IMR-90 (cell line): ENCODE measurements at regions not wholly inside any gene's neighbourhood (a gene's known extent, or its start where the extent isn't known, plus 50 kb on each side); places are given as distances from the start of the nearest gene placed in this dataset.

Source experiments
- ATAC-seq: fragments of 200-7000 bp; cut with Tn5 transposase; 2 replicates; pipeline ENCODE4 v1.9.1; 2020; ENCODE audit warnings: low read depth, mild to moderate bottlenecking, moderate library complexity
- BruUV-seq: library from RNA; stranded (reverse); fragments of 400-500 nt; replicated peaks from 2 replicates; lab custom pipeline; 2021; lab: Mats Ljungman, UMichigan
- CTCF ChIA-PET: fragments of 300-600 bp; formaldehyde crosslinking; extraction: SDS; loops from one replicate; lab custom pipeline; 2021; ENCODE audit warnings: antibody characterized with exemption; lab: Yijun Ruan, JAX
- POLR2A ChIA-PET: fragments of 300-600 bp; sonication (Branson Sonifier 250); formaldehyde crosslinking; loops from one replicate; lab custom pipeline; 2022; ENCODE audit warnings: antibody characterized with exemption; ENCODE audit not compliant: unreplicated experiment; lab: Charles Lee
- DNase-seq: peaks from one replicate; pipeline ENCODE4 v3.0.0; 2013
- H2AFZ ChIP-seq: replicated peaks from 2 replicates; pipeline ENCODE3; 2013; ENCODE audit warnings: low read length, mild to moderate bottlenecking; ENCODE audit not compliant: poor library complexity
- H2AK5ac ChIP-seq: 2 replicates; pipeline ENCODE4 v1.6.1; 2013; ENCODE audit warnings: low read depth, low read length, inconsistent platforms
- H2AK9ac ChIP-seq: replicated peaks from 2 replicates; pipeline ENCODE3; 2013; ENCODE audit warnings: mild to moderate bottlenecking, low read depth, low read length, moderate library complexity; ENCODE audit not compliant: poor library complexity
- H2BK120ac ChIP-seq: 2 replicates; pipeline ENCODE4 v1.6.1; 2013; ENCODE audit warnings: low read depth, low read length, inconsistent platforms
- H2BK15ac ChIP-seq: 3 replicates; pipeline ENCODE4 v1.6.1; 2013; ENCODE audit warnings: low read depth, low read length, inconsistent platforms
- H2BK20ac ChIP-seq: 2 replicates; pipeline ENCODE4 v1.6.1; 2013; ENCODE audit warnings: low read depth, mild to moderate bottlenecking, inconsistent platforms, low read length, moderate library complexity
- H2BK5ac ChIP-seq: 2 replicates; pipeline ENCODE4 v1.6.1; 2013; ENCODE audit warnings: mild to moderate bottlenecking, low read depth, low read length, inconsistent platforms; ENCODE audit not compliant: poor library complexity, severe bottlenecking
- H3K14ac ChIP-seq: replicated peaks from 2 replicates; pipeline ENCODE4 v1.6.1; 2013; ENCODE audit warnings: low read depth, low read length, inconsistent platforms
- H3K18ac ChIP-seq: 2 replicates; pipeline ENCODE4 v1.6.1; 2013; ENCODE audit warnings: low read depth, low read length, control low read depth
- H3K23ac ChIP-seq: 2 replicates; pipeline ENCODE4 v1.6.1; 2013; ENCODE audit warnings: low read depth, low read length, inconsistent platforms
- H3K27ac ChIP-seq: 2 replicates; pipeline ENCODE4 v1.5.1; 2013; ENCODE audit warnings: mild to moderate bottlenecking, control low read depth, low read length; ENCODE audit not compliant: insufficient read depth
- H3K27me3 ChIP-seq: 2 replicates; pipeline ENCODE4 v1.6.1; 2013; ENCODE audit warnings: low read length; ENCODE audit not compliant: control insufficient read depth, insufficient read depth
- H3K36me3 ChIP-seq: 2 replicates; pipeline ENCODE4 v1.6.1; 2013; ENCODE audit warnings: low read length, mixed read lengths; ENCODE audit not compliant: control insufficient read depth, insufficient read depth
- H3K4ac ChIP-seq: 2 replicates; pipeline ENCODE4 v1.6.1; 2013; ENCODE audit warnings: low read depth, low read length, inconsistent platforms
- H3K4me1 ChIP-seq: 2 replicates; pipeline ENCODE4 v1.6.1; 2013; ENCODE audit warnings: low read length, mixed read lengths; ENCODE audit not compliant: control insufficient read depth, insufficient read depth
- H3K4me2 ChIP-seq: 2 replicates; pipeline ENCODE4 v1.6.1; 2013; ENCODE audit warnings: low read depth, mild to moderate bottlenecking, control low read depth, low read length, moderate library complexity
- H3K4me3 ChIP-seq: 2 replicates; pipeline ENCODE4 v1.5.1; 2013; ENCODE audit warnings: low read depth, mild to moderate bottlenecking, control low read depth, low read length, moderate library complexity; ENCODE audit not compliant: insufficient read depth
- H3K56ac ChIP-seq: 2 replicates; pipeline ENCODE4 v1.6.1; 2013; ENCODE audit warnings: low read length, inconsistent platforms; ENCODE audit not compliant: insufficient read depth; ENCODE audit errors: extremely low read depth
- H3K79me1 ChIP-seq, 2 experiments: 2 replicates each; pipeline ENCODE4 v1.6.1; 2013; ENCODE audit warnings: low read length in 2 of 2, inconsistent platforms in 1 of 2, low read depth in 1 of 2
- H3K9ac ChIP-seq: 2 replicates; pipeline ENCODE4 v1.6.1; 2013; ENCODE audit warnings: low read depth, low read length, control low read depth
- H3K9me1 ChIP-seq: 2 replicates; pipeline ENCODE4 v1.6.1; 2013; ENCODE audit warnings: low read length, inconsistent platforms; ENCODE audit not compliant: insufficient read depth
- H3K9me3 ChIP-seq: 2 replicates; pipeline ENCODE4 v1.6.1; 2013; ENCODE audit warnings: low read length; ENCODE audit not compliant: control insufficient read depth, insufficient read depth
- H4K20me1 ChIP-seq: 2 replicates; pipeline ENCODE4 v1.6.1; 2013; ENCODE audit warnings: low read length, inconsistent platforms; ENCODE audit not compliant: insufficient read depth
- H4K5ac ChIP-seq: 2 replicates; pipeline ENCODE4 v1.6.1; 2013; ENCODE audit warnings: mild to moderate bottlenecking, low read depth, low read length, control low read depth
- H4K8ac ChIP-seq, 2 experiments: 2 replicates each; pipeline ENCODE4 v1.6.1; 2013; ENCODE audit warnings: low read depth in 2 of 2, low read length in 2 of 2, control low read depth in 1 of 2, inconsistent platforms in 1 of 2
- H4K91ac ChIP-seq: 2 replicates; pipeline ENCODE4 v1.6.1; 2013; ENCODE audit warnings: low read depth, low read length, inconsistent platforms; ENCODE audit not compliant: insufficient read depth
- CHD1 ChIP-seq: IDR thresholded peaks from 2 replicates; pipeline ENCODE4 v1.6.1; 2012; ENCODE audit warnings: low read depth, low read length, improper control_type of control experiment
- ELK1 ChIP-seq: fragments of 150-350 bp; IDR thresholded peaks from 2 replicates; pipeline ENCODE4 v1.6.1; 2016; ENCODE audit warnings: low read depth, mild to moderate bottlenecking, low read length, moderate library complexity, borderline replicate concordance
- POLR2A ChIP-seq: IDR thresholded peaks from 2 replicates; pipeline ENCODE4 v1.6.1; 2012; ENCODE audit warnings: mild to moderate bottlenecking, low read depth, low read length
- RFX5 ChIP-seq: IDR thresholded peaks from 2 replicates; pipeline ENCODE4 v1.8.0; 2012; ENCODE audit warnings: low read depth, mild to moderate bottlenecking, low read length, moderate library complexity
- WGBS, 2 experiments: methylation state at CpG; one replicate each; pipeline versions ENCODE4 v1.1.5 to v1.1.7; 2013; ENCODE audit warnings: missing lambda C conversion rate in 2 of 2; ENCODE audit not compliant: insufficient read length in 1 of 2; ENCODE audit errors: extremely low coverage in 2 of 2; 5-methylcytosine and 5-hydroxymethylcytosine counted together
- dilution Hi-C: fragments of 300-500 bp; cut with HindIII; formaldehyde crosslinking; loops from one replicate; pipeline ENCODE4 v1.14.3; 2018; ENCODE audit warnings: low sequenced_read_pairs; ENCODE audit not compliant: unreplicated experiment
- in situ Hi-C: fragments of 300-500 bp; cut with MboI; formaldehyde crosslinking; loops from 3 replicates; pipeline ENCODE4 v1.14.3; 2019; ENCODE audit warnings: low sequenced_read_pairs, inconsistent platforms, mixed read lengths
- intact Hi-C: fragments of 100-400 bp; cut with micrococcal nuclease; formaldehyde crosslinking; loops from 2 replicates; pipeline ENCODE4 v1.10.0; 2022

DNA sequence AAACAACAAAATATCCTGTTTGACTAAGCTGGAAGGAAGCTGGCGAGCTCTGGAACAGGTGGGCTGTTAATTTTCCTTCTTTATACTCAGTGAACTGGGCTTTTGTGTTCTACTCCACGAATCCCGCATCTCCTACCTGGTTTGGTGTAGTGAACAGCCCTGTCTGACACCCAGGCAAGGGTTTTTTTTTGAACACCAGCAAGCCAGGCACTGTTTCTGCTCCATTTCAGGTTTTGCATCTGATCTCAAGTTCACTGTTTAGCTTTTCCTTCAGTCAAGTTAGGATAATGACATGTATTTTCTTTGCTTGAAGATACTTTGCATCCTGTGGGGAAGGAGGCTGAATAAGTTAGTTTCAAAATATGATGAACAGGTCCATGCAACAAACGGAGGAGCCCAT is 204.5 kb downstream of the SEMA6A start:
- H3K36me3 ChIP-seq: no peaks in the 10 kb centered on the region
- no peak for DNase-seq
- no peaks in the 10 kb centered on the region for H3K4me1 ChIP-seq
- no peak overlapping the region for H4K8ac ChIP-seq
- no peak overlapping the region for H3K4me3 ChIP-seq
- dilution Hi-C loops: no loop called here
- no peak overlapping the region for H2AK5ac ChIP-seq
- H4K20me1 ChIP-seq: no peaks in the 10 kb centered on the region
- no peak overlapping the region for H3K27ac ChIP-seq
- no peak overlapping the region for H3K23ac ChIP-seq
- no peak overlapping the region for H4K5ac ChIP-seq
- H2BK20ac ChIP-seq: no peak overlapping the region
- no peak overlapping the region for H2BK5ac ChIP-seq
- in situ Hi-C loops: no loop called here
- H3K9ac ChIP-seq: no peak overlapping the region
- H3K4me2 ChIP-seq: no peak overlapping the region
- WGBS, 2 experiments: no CpG with 5 or more reads among the region's 4 CpGs
- no peaks in the 10 kb centered on the region for H3K79me1 ChIP-seq
- H2BK120ac ChIP-seq: no peak overlapping the region
- CTCF ChIA-PET: no interaction called here
- H2BK15ac ChIP-seq: no peak overlapping the region
- no peaks in the 10 kb centered on the region for H3K27me3 ChIP-seq
- no peaks in the 10 kb centered on the region for H3K9me3 ChIP-seq
- no peak overlapping the region for H2AK9ac ChIP-seq
- H3K4ac ChIP-seq: no peak overlapping the region
- ATAC-seq: no peak
- no peak overlapping the region for H3K18ac ChIP-seq
- no peak for TF ChIP-seq POLR2A
- TF ChIP-seq RFX5: no peak
- no peak for TF ChIP-seq CHD1
- TF ChIP-seq ELK1: no peak
- no peak overlapping the region for H4K91ac ChIP-seq
- H2AFZ ChIP-seq: no peak overlapping the region
- H3K9me1 ChIP-seq: no peaks in the 10 kb centered on the region
- no peak overlapping the region for H3K14ac ChIP-seq
- BruUV-seq: no TSS peak
- POLR2A ChIA-PET: no interaction called here
- no peak overlapping the region for H3K56ac ChIP-seq
- intact Hi-C loops: no loop called here
